ENCODE measurements at regions not wholly inside any gene's neighbourhood (a gene's known extent, or its start where the extent isn't known, plus 50 kb on each side); places are given as distances from the start of the nearest gene placed in this dataset.

DNA sequence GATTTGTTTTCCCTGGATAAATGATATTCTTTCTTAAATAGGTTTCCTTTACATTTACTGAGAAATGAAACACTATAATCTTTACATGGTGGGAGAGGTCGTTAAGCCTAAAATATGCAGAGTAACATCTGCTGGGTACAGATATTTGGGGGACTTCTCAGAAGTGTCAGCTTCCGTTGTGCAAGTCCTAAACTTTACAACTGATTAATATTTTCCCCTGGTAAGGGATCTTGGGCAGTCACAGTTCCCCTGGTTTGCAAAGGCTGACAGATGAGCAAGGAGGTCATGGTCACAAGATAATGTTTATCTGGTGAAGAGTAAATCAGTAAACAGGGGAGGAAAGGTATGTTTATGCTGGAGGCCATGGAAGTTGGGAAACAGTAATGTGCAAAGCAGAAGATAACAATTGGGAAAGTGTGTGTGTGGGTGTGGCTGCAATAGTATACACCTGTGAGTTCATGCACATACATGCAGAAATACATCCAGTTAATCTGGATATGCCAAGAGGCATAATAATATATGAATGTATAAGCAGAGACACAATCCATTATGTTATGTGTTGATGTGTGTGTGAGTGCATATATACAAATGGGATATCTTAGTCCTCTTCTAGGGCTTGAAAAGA lies 508.2 kb upstream of the FAM241A start:
- Histone ChIP-seq H3K27ac (no peak overlapping the region), H3K4me3 (no peak overlapping the region)
- TF ChIP-seq, protein P1, sequence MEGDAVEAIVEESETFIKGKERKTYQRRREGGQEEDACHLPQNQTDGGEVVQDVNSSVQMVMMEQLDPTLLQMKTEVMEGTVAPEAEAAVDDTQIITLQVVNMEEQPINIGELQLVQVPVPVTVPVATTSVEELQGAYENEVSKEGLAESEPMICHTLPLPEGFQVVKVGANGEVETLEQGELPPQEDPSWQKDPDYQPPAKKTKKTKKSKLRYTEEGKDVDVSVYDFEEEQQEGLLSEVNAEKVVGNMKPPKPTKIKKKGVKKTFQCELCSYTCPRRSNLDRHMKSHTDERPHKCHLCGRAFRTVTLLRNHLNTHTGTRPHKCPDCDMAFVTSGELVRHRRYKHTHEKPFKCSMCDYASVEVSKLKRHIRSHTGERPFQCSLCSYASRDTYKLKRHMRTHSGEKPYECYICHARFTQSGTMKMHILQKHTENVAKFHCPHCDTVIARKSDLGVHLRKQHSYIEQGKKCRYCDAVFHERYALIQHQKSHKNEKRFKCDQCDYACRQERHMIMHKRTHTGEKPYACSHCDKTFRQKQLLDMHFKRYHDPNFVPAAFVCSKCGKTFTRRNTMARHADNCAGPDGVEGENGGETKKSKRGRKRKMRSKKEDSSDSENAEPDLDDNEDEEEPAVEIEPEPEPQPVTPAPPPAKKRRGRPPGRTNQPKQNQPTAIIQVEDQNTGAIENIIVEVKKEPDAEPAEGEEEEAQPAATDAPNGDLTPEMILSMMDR (IDR thresholded peaks at IDR 0.05) = no peak
- no peak for DNase-seq (ENCODE audit: low spot score)

DNA sequence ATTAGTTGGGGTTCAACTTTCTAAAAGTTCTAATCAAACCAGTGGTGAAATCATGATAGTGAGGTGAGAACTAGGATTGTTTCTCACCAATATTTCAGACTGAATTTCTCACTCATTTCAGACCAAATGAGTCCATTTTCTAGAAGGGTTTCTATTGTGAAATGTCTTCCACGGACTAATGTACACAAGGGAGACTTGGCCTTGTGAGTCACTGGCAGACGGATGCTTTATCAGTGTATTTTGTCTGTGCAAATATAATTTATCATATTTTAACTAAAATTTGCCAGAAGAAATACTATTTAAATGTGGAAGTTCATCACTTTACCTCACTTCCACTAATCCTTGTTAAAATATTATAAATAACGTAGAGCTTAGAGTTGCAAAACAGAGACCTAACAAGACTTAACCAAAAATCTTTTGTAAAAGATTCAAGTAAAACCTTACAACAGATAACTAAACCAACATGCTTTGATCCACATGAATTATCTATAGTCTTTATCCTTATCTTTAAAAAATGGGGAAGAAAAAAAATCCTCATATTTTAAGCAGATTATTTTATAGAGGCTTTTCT lies 506.0 kb upstream of the FAM241A start:
- H3K27ac ChIP-seq = no peak overlapping the region
- no peak for DNase-seq (ENCODE audit: low spot score)
- H3K4me3 ChIP-seq = no peak overlapping the region
- TF ChIP-seq, protein P1 (IDR thresholded peaks at IDR 0.05) = no peak

DNA sequence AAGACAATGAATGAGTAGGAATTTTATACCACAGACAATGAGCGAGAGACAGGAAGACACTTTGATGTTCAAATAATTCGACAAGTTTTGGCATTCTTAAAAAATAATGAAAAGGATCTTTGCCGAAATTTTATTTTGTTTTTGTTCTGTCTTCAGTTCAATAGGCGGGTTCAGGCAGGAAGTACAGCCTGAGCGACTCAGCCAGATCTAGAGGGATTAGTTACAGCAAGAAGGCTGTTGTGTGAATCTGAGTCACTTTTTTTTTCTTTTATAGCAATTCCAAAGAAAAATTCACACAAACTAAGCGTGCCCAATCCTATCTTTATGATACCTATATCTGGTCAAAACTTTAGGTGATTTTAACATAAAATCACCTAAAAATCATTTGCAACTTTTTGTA lies 505.4 kb upstream of the FAM241A start:
- H3K27ac ChIP-seq = no peak overlapping the region
- no peak overlapping the region for H3K4me3 ChIP-seq
- DNase-seq (ENCODE audit: low spot score) = no peak
- TF ChIP-seq, protein P1 (IDR thresholded peaks at IDR 0.05) = no peak

DNA sequence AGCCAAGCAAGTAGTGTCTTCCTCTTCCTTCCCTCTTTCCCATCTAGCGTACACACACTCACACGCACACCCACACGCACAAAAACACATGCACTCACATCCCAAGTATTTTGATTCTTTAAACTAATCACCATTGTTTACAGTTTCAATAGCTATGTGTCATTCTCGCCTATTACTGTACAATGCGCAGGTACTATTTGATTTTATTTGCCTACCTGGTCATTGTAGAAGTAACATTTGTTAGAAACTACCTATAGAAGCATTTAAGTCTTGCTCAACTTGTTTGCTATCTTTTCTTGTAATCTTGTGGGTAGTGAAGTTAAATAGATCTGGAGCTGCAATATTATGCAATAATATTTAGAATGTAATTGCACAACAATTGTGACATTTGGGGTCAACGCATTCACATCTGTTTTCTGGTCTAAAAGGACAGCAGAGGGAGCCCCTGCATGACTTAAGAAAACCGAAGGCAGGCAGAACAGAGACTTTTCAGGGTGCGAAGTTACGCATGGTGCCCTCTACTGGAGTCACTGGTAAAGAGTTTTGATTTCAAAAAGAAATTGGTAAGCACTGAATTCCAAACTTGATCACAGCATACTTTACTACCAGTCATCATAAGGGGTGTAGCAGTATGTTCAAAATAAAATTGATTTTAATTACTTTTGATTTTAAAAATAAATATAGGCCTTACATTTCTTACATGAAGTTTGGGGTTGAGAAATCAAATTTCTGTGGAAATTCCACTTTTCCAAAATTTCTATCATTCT lies 503.3 kb upstream of the FAM241A start:
- DNase-seq (ENCODE audit: low spot score) = no peak
- TF ChIP-seq, protein P1 (IDR thresholded peaks at IDR 0.05) = peak; percentile 67
- Histone ChIP-seq H3K27ac (no peak overlapping the region), H3K4me3 (no peak overlapping the region)

DNA sequence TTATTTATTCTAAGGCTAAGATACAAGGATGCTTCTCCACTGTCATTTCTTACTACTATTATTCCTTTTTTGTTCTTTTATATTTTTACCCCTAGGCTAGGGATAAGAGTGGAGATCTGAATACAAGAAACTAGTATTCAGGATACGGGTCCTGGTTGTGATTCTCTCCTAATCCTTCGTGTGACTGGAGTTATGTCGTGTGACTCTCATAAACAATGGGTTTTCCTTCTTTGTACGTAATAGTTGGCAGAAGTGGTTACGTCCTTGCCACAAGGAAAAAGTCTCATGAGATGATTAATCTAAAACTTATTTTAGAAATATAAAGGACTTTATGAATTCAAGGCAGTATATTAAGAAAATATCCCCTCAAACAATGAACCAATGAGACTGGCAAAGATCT lies 497.2 kb upstream of the FAM241A start:
- DNase-seq (ENCODE audit: low spot score) = no peak
- no peak overlapping the region for H3K27ac ChIP-seq
- TF ChIP-seq, protein P1 (IDR thresholded peaks at IDR 0.05) = no peak
- H3K4me3 ChIP-seq = no peak overlapping the region

DNA sequence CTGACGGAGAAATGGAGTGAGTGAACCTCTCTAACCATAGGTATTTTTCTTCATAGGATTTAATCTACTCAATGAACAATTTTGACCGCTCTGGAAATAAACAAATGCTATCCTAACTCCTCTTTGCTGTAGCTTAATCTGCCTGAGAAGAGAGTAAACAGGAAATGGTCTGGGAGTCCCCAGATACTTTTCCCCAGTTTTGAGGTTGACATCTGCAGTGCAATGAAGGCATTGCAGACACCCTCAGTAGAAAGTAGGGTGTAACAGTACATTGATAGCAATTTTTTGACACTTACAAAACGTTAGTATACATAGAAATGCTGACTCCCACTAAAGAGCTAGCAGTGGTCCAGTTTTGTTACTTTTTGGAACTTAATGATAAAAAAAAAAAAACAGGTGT lies 495.9 kb upstream of the FAM241A start:
- Histone ChIP-seq H3K27ac (no peak overlapping the region), H3K4me3 (no peak overlapping the region)
- TF ChIP-seq, protein P1 (IDR thresholded peaks at IDR 0.05) = no peak
- DNase-seq (ENCODE audit: low spot score) = no peak
